GM12864 (cell line): ENCODE measurements at regions not wholly inside any gene's neighbourhood (a gene's known extent, or its start where the extent isn't known, plus 50 kb on each side); places are given as distances from the start of the nearest gene placed in this dataset.
A peak's percentile ranks its signal among the peaks of the same experiment; 100 is the strongest.

Source experiments
- DNase-seq: peaks from one replicate; pipeline ENCODE4 v3.0.0-alpha.2; 2011; ENCODE audit warnings: low read depth
- H3K4me3 ChIP-seq: 2 replicates; pipeline ENCODE4 v1.5.1; 2011; ENCODE audit warnings: mild to moderate bottlenecking, low read depth, low read length, control low read depth
- TF ChIP-seq, protein P1 (sequence below): IDR thresholded peaks from 2 replicates; pipeline ENCODE4 v1.5.1; 2011; ENCODE audit warnings: low read depth, mild to moderate bottlenecking, moderate library complexity, low read length, control low read depth, inconsistent platforms; ENCODE audit errors: missing control alignments

DNA sequence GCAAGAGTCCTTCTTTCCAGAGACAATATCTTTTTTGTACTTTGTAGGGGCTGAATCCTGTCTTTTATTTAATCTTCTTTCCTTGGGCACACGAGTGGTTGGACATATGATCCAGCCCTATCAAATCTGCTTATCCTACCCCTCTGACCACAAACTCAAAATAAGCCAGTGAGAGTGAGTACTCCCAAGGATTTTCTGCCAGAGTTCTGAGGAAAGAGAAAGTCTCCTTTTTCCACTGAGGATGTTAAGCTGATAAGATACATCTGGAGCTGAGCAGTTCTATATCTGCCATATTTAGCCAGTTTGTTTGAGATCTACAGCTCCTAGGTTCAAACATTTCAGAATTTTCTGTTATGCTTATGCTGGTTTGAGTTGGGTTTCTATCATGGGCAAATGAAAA lies 134.8 kb upstream of the NWD2 start:
- TF ChIP-seq, protein P1, sequence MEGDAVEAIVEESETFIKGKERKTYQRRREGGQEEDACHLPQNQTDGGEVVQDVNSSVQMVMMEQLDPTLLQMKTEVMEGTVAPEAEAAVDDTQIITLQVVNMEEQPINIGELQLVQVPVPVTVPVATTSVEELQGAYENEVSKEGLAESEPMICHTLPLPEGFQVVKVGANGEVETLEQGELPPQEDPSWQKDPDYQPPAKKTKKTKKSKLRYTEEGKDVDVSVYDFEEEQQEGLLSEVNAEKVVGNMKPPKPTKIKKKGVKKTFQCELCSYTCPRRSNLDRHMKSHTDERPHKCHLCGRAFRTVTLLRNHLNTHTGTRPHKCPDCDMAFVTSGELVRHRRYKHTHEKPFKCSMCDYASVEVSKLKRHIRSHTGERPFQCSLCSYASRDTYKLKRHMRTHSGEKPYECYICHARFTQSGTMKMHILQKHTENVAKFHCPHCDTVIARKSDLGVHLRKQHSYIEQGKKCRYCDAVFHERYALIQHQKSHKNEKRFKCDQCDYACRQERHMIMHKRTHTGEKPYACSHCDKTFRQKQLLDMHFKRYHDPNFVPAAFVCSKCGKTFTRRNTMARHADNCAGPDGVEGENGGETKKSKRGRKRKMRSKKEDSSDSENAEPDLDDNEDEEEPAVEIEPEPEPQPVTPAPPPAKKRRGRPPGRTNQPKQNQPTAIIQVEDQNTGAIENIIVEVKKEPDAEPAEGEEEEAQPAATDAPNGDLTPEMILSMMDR = no peak
- no peak for DNase-seq
- H3K4me3 ChIP-seq = no peak overlapping the region

DNA sequence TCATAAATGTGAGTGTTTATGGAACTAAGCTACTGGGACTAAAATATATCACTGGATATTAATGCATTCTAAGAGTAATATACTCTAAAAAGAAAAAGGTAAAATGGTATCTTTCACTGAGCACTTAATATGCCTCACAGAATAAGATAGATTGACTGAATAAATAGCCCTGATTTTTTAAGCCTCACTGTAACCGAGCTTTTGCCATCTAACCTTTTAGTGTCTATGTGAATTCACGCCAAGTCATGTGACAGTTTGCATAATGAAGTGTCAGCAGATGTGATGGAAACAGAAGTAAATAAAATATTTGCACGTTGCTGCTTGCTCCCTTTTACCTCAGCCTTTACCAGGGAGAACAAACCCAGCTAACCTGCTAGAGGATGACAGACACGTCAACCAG lies 119.7 kb upstream of the NWD2 start:
- TF ChIP-seq, protein P1 = no peak
- H3K4me3 ChIP-seq = no peak overlapping the region
- DNase-seq = no peak

DNA sequence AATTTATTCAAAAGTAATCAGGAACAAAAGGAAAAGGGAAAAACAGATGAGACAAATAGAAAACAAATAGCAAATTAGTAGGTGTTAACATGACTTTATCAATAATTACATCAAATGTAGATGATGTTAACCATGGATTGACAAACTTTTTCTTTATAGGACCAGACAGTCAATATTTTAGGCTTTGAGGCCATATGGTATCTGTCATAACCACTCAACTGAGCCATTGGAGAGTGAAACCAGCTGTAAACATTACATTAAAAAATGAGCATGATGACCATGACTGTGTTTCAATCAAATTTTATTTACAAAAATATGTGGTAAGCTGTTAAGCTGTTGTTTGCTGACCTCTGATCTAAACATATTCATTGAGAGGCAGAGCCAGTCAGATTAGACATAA lies 118.5 kb upstream of the NWD2 start:
- H3K4me3 ChIP-seq = no peak overlapping the region
- TF ChIP-seq, protein P1 = no peak
- no peak for DNase-seq

GRCh38 chr4:37130465-37130864 lies 114.1 kb upstream of the NWD2 start:
- DNase-seq = no peak
- no peak overlapping the region for H3K4me3 ChIP-seq
- TF ChIP-seq, protein P1 = no peak

DNA sequence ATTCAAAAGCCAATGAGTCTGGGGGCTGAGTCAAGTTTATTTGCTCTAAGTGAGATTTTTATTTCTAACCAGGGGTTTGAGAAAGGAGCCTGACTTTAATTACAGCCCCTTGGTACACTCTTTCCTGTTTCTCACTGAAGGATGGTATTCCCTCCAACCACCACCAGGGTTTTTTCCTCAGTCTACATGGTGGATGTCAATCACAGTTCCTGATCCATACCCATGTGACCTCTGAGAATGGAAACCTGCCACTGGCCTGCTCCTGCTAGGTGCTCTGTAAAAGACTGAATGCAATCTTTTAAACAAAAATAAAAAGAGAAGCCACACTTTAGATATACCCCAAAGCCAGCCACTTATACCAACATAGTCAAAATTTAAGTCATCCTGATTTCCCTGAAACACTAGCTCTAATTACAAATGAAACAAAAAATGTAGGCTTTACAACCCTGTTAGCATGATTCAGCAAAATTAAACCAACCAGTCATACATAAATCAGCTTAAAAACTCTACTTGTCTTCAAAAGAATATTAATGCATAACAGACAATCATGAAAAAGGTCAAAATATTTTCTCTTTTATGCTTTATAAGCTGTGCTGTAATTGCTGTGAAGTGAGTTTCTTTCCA lies 112.1 kb upstream of the NWD2 start:
- H3K4me3 ChIP-seq = no peak overlapping the region
- TF ChIP-seq, protein P1 = peak; percentile 27
- DNase-seq = no peak

- no peak for DNase-seq
- TF ChIP-seq, protein P1 = no peak
- H3K4me3 ChIP-seq = no peak overlapping the region
These were observed 111.6 kb upstream of the NWD2 start for GRCh38 chr4:37132975-37133360.

- H3K4me3 ChIP-seq = no peak overlapping the region
- DNase-seq = no peak
- TF ChIP-seq, protein P1 = peak; percentile 6
These were observed 106.4 kb upstream of the NWD2 start for GRCh38 chr4:37138019-37138653.
